Panc1 (cell line): ENCODE measurements at regions not wholly inside any gene's neighbourhood (a gene's known extent, or its start where the extent isn't known, plus 50 kb on each side); places are given as distances from the start of the nearest gene placed in this dataset.
A peak's percentile ranks its signal among the peaks of the same experiment; 100 is the strongest.
"Not testable (repeated sequence)": the region's sequence is repeated elsewhere in the genome, so short reads cannot be mapped to it uniquely, and the experiment has no call there.

Experiments used
- ATAC-seq: fragments of 200-7000 bp; cut with Tn5 transposase; 2 replicates; pipeline ENCODE4 v1.9.1; 2020; ENCODE audit warnings: mild to moderate bottlenecking, moderate library complexity
- BruUV-seq: library from RNA; stranded (reverse); fragments of 400-500 nt; replicated peaks from 2 replicates; lab custom pipeline; 2021; lab: Mats Ljungman, UMichigan
- CTCF ChIA-PET: fragments of 300-600 bp; sonication (Branson Sonifier 250); formaldehyde crosslinking; loops from one replicate; lab custom pipeline; 2022; ENCODE audit warnings: antibody characterized with exemption; lab: Charles Lee
- POLR2A ChIA-PET: fragments of 300-600 bp; sonication (Branson Sonifier 250); formaldehyde crosslinking; loops from one replicate; lab custom pipeline; 2022; ENCODE audit warnings: antibody characterized with exemption; lab: Charles Lee
- DNase-seq: peaks from one replicate; pipeline ENCODE4 v3.0.0-alpha.2; 2010; ENCODE audit warnings: low read depth, low spot score
- H3K27ac ChIP-seq: 2 replicates; pipeline ENCODE4 v1.5.1; 2011; ENCODE audit warnings: mild to moderate bottlenecking, low read length, inconsistent platforms
- H3K27me3 ChIP-seq: fragments of 200-500 bp; sonication (Bioruptor generic); 2 replicates; pipeline ENCODE4 v1.6.0; 2014; ENCODE audit warnings: low read length, inconsistent platforms; ENCODE audit not compliant: control insufficient read depth, insufficient read depth
- H3K36me3 ChIP-seq: fragments of 200-500 bp; sonication (Bioruptor generic); 2 replicates; pipeline ENCODE4 v1.5.1; 2014; ENCODE audit warnings: inconsistent platforms, mild to moderate bottlenecking, low read length, moderate library complexity; ENCODE audit not compliant: control insufficient read depth, insufficient read depth
- H3K4me1 ChIP-seq: 2 replicates; pipeline ENCODE4 v1.5.1; 2011; ENCODE audit warnings: inconsistent platforms, mild to moderate bottlenecking, low read length, moderate library complexity; ENCODE audit not compliant: control insufficient read depth, insufficient read depth
- H3K4me3 ChIP-seq, 2 experiments: 2 replicates each; pipeline ENCODE4 v1.5.1; 2011 to 2012; ENCODE audit warnings: low read depth in 2 of 2, low read length in 2 of 2, mild to moderate bottlenecking in 2 of 2, inconsistent platforms in 1 of 2, moderate library complexity in 1 of 2
- H3K9me3 ChIP-seq: fragments of 200-500 bp; sonication (Bioruptor generic); 2 replicates; pipeline ENCODE4 v1.5.1; 2014; ENCODE audit warnings: low read depth, mild to moderate bottlenecking, inconsistent platforms, low read length, moderate library complexity; ENCODE audit not compliant: control insufficient read depth, insufficient read depth
- POLR2AphosphoS5 ChIP-seq: IDR thresholded peaks from 2 replicates; pipeline ENCODE4 v1.6.1; 2012; ENCODE audit warnings: mild to moderate bottlenecking, low read depth, low read length, moderate library complexity
- in situ Hi-C: cut with HindIII; loops from 2 replicates; pipeline ENCODE4 v1.10.0; 2016; ENCODE audit warnings: low sequenced_read_pairs, low pct_unique_long_range_greater_than_20kb
- intact Hi-C: fragments of 100-400 bp; cut with micrococcal nuclease; formaldehyde crosslinking; loops from one replicate; pipeline ENCODE4 v1.10.0; 2022; ENCODE audit not compliant: unreplicated experiment

GRCh38 chr1:223999761-224000160 lies 114.2 kb upstream of the FBXO28 start:
- H3K4me3 ChIP-seq, CTCF ChIA-PET, H3K27ac ChIP-seq, ATAC-seq, intact Hi-C loops, H3K9me3 ChIP-seq, DNase-seq, H3K27me3 ChIP-seq, H3K4me1 ChIP-seq, H3K36me3 ChIP-seq, BruUV-seq, POLR2A ChIA-PET, in situ Hi-C loops: not testable (repeated sequence)

DNA sequence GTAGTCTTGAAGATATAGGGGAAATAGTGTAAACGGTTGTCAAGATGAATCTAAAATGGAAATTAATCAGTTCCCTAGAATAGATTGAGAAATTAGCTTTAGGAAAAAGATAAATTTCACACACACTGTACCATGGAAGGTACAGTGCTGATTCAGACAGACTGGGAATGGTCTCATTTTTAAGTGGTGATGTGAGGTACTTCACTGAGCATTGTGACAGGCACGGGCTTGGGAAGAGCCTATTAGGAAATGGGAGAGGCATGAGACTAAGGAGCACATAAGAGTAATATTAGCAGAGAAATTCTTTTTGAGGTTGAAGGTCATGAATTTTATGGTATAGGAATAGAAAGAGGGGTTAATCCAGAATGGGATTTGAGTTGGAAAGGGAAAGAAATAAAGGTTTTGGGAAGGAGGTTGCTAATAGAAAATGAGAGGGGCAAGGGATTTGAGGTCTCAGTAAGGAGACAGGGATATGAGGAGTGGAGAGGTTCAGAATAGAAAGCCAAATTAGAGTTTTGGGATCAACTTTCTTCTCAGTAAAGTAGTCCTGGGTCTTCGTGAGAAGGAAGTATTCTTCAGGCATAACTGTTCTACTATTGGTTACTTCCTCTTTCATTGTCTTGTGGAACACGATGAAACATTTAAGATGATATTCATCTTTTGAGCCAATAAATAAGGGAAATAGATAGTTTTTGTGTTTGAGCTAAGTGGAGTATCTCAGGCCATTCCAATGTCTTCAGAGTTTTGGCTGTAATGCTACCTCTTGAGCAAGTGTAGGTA lies 115.0 kb upstream of the FBXO28 start:
- POLR2A ChIA-PET, intact Hi-C loops, in situ Hi-C loops, H3K4me1 ChIP-seq, H3K9me3 ChIP-seq, H3K27ac ChIP-seq, H3K36me3 ChIP-seq, CTCF ChIA-PET, BruUV-seq, ATAC-seq, DNase-seq, H3K27me3 ChIP-seq, H3K4me3 ChIP-seq: not testable (repeated sequence)

- DNase-seq, H3K9me3 ChIP-seq, intact Hi-C loops, POLR2A ChIA-PET, ATAC-seq, H3K27me3 ChIP-seq, in situ Hi-C loops, H3K4me1 ChIP-seq, CTCF ChIA-PET, H3K4me3 ChIP-seq, BruUV-seq, H3K36me3 ChIP-seq, H3K27ac ChIP-seq: not testable (repeated sequence)
These were observed 117.5 kb upstream of the FBXO28 start for GRCh38 chr1:223996376-223996775.

DNA sequence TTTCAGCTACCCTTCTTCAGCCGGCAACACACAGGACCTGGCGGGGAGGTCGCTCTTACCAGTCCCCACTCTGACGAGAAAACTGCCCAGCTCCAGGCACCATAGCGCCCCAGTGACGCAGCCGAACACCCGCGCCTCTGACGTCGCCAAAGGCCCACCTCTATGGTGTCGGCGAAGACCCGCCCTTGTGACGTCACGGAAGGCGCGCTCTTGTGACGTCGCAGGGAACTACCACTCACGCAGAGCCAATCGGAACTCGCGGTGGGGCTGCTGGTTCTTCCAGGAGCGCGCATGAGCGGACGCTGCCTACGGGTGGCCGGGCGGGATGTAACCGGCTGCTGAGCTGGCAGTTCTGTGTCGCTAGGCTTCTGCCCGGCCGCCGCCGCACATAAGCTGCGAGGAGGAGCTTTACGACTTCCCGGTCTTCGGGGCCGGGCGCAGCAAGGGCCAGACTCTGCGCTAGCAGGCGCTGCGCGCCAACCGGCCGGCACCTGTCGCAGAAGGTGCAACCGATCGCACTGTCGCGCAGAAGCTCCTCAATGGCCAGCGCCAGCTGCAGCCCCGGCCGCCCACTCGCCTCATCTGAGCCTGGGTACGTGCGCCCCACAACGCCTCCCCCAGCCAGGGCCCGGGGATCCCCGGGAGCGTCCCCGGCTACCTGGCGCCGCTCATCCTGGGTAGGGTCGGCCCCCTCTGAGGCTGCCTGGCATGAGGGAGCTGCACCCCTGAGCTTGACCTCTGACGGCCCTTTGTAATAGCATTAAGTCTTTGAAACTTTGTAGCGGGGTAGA lies 121.3 kb upstream of the FBXO28 start:
- POLR2A ChIA-PET: not testable (repeated sequence)
- peak; percentile 57 for TF ChIP-seq POLR2AphosphoS5

DNA sequence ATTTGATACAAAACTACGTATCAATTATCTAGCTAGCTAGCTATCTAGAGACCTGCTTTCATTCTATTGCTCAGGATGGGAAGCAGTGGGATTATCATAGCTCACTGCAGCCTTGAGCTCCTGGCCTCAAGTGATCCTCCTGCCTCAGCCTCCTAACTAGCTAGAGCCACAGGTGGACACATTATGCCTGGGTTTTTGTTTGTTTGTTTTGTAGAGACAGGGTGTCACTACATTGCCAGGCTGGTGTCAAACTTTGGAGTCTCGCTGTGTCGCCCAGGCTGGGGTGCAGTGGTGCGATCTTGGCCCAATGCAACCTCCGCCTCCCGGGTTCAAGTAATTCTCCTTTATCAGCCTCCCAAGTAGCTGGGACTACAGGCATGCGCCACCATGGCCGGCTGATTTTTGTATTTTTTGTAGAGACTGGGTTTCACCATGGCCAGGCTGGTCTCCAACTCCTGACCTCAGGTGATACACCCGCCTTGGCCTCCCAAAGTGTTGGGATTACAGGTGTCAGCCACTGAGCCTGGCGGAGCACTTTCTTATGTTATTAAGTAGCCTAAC lies 122.5 kb upstream of the FBXO28 start:
- H3K4me1 ChIP-seq, H3K27ac ChIP-seq, H3K9me3 ChIP-seq, DNase-seq, POLR2A ChIA-PET, ATAC-seq, BruUV-seq, intact Hi-C loops, H3K36me3 ChIP-seq, H3K27me3 ChIP-seq, CTCF ChIA-PET, in situ Hi-C loops: not testable (repeated sequence)
- H3K4me3 ChIP-seq: peak overlapping the region; percentile 53 to 64; a peak in 3 of 4 replicates

More for the DNA sequence above, 121.3 kb upstream of the FBXO28 start:
- peak; percentile 100 for ATAC-seq
- H3K36me3 ChIP-seq, H3K27me3 ChIP-seq, H3K4me1 ChIP-seq, H3K9me3 ChIP-seq, intact Hi-C loops, in situ Hi-C loops: not testable (repeated sequence)
- CTCF ChIA-PET: interaction anchor here (1.5 kb wide), 1 partner anchor 58 kb away, joined by 3 read pairs; no protein-coding TSS in a partner anchor
- peak; percentile 88 for DNase-seq
- Histone ChIP-seq H3K4me3 (peak overlapping the region; percentile 53 to 64), H3K27ac (peak overlapping the region; percentile 48; the same call in 1 of the 2 replicates)
- TSS peak; percentile 68 for BruUV-seq

DNA sequence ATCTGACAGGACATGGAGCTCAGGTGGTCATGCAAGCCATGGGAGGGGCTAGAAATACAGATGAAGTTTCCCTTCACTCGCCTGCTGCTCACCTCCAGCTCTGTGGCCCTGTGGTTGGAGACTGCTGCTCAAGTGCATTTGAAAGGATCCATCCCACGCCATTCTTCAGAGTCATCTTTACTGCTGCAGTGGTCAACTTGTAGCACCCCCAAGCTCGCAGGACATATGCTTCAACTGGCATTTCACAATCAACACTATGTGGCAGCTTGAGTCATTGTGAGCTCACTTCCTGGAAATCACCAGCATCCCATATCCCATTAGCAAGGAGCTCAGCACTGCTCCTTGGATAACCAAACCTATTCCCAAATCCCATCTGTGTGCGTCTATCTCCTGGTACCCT lies 116.2 kb upstream of the TP53BP2 start:
- intact Hi-C loops, H3K9me3 ChIP-seq, POLR2A ChIA-PET, in situ Hi-C loops, H3K36me3 ChIP-seq, ATAC-seq, BruUV-seq, H3K4me3 ChIP-seq, DNase-seq, H3K27ac ChIP-seq, H3K4me1 ChIP-seq, CTCF ChIA-PET, H3K27me3 ChIP-seq: not testable (repeated sequence)

- intact Hi-C loops, H3K9me3 ChIP-seq, ATAC-seq, H3K36me3 ChIP-seq, POLR2A ChIA-PET, DNase-seq, H3K4me3 ChIP-seq, H3K4me1 ChIP-seq, H3K27me3 ChIP-seq, BruUV-seq, CTCF ChIA-PET, in situ Hi-C loops, H3K27ac ChIP-seq: not testable (repeated sequence)
These were observed 107.1 kb upstream of the TP53BP2 start for GRCh38 chr1:223952801-223953200.
